ENCODE measurements at regions not wholly inside any gene's neighbourhood (a gene's known extent, or its start where the extent isn't known, plus 50 kb on each side); places are given as distances from the start of the nearest gene placed in this dataset.

- TF ChIP-seq EZH2 (IDR thresholded peaks at IDR 0.05; ENCODE audit: borderline replicate concordance, low read depth, low read length, severe bottlenecking) (no peak), CTCF (IDR thresholded peaks at IDR 0.05; ENCODE audit: extremely low read depth in 1 of 2, insufficient read depth in 1 of 2, low read depth in 1 of 2, low read length in 2 of 2) (no peak), POLR2A (IDR thresholded peaks at IDR 0.05; ENCODE audit: low read depth, low read length) (no peak), FOS (IDR thresholded peaks at IDR 0.05; ENCODE audit: borderline replicate concordance, insufficient read depth, low read length) (no peak), POLR2AphosphoS5 (IDR thresholded peaks at IDR 0.05; ENCODE audit: insufficient read depth, low read depth, low read length) (no peak), MYC (IDR thresholded peaks at IDR 0.05; ENCODE audit: low read depth, low read length) (no peak), JUN (IDR thresholded peaks at IDR 0.05; ENCODE audit: borderline replicate concordance, insufficient read depth, insufficient read length, low read depth) (no peak), GATA2 (IDR thresholded peaks at IDR 0.05; ENCODE audit: insufficient read depth, insufficient read length, low read depth, low read length) (no peak)
- TF ChIP-seq, protein P1, sequence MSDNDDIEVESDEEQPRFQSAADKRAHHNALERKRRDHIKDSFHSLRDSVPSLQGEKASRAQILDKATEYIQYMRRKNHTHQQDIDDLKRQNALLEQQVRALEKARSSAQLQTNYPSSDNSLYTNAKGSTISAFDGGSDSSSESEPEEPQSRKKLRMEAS (IDR thresholded peaks at IDR 0.05; ENCODE audit: insufficient read depth, insufficient read length), result no peak
Observed at GRCh38 chr7:22962775-22963350, 51.1 kb downstream of the HYCC1 start.
